ENCODE measurements at regions not wholly inside any gene's neighbourhood (a gene's known extent, or its start where the extent isn't known, plus 50 kb on each side); places are given as distances from the start of the nearest gene placed in this dataset.

- TF ChIP-seq CTCF (IDR thresholded peaks at IDR 0.05; ENCODE audit: low read depth, low read length): no peak
Measured at GRCh38 chr7:81031996-81032395, 113.1 kb upstream of the SEMA3C start.

GRCh38 chr7:81031243-81031642 is 112.4 kb upstream of the SEMA3C start:
- H3K4me3 ChIP-seq (replicated peaks in 1 of 2; ENCODE audit: low read depth in 2 of 2, low read length in 2 of 2): no peak overlapping the region
- DNase-seq (ENCODE audit: low read depth in 2 of 2): no peak
- no peak for TF ChIP-seq CTCF (IDR thresholded peaks at IDR 0.05; ENCODE audit: low read depth, low read length)

More at GRCh38 chr7:81031996-81032395, 113.1 kb upstream of the SEMA3C start:
- H3K4me3 ChIP-seq (replicated peaks in 1 of 2; ENCODE audit: low read depth in 2 of 2, low read length in 2 of 2): no peak overlapping the region
- DNase-seq (ENCODE audit: low read depth in 2 of 2): no peak

- no peak overlapping the region for H3K4me3 ChIP-seq (replicated peaks in 1 of 2; ENCODE audit: low read depth in 2 of 2, low read length in 2 of 2)
- DNase-seq (ENCODE audit: low read depth in 2 of 2): no peak
- TF ChIP-seq CTCF (IDR thresholded peaks at IDR 0.05; ENCODE audit: low read depth, low read length): no peak
Measured at GRCh38 chr7:81030472-81030871, 111.6 kb upstream of the SEMA3C start.

- DNase-seq (ENCODE audit: low read depth in 2 of 2): no peak
- H3K4me3 ChIP-seq (replicated peaks in 1 of 2; ENCODE audit: low read depth in 2 of 2, low read length in 2 of 2): no peak overlapping the region
- TF ChIP-seq CTCF (IDR thresholded peaks at IDR 0.05; ENCODE audit: low read depth, low read length): no peak
Measured at GRCh38 chr7:81029511-81029910, 110.7 kb upstream of the SEMA3C start.

GRCh38 chr7:81025360-81025759 is 106.5 kb upstream of the SEMA3C start:
- peak in 1 of 2 donors; percentile 18 for DNase-seq (ENCODE audit: low read depth in 2 of 2)
- no peak for TF ChIP-seq CTCF (IDR thresholded peaks at IDR 0.05; ENCODE audit: low read depth, low read length)
- no peak overlapping the region for H3K4me3 ChIP-seq (replicated peaks in 1 of 2; ENCODE audit: low read depth in 2 of 2, low read length in 2 of 2)

GRCh38 chr7:81014908-81015307 is 96.1 kb upstream of the SEMA3C start:
- no peak overlapping the region for H3K4me3 ChIP-seq (replicated peaks in 1 of 2; ENCODE audit: low read depth in 2 of 2, low read length in 2 of 2)
- DNase-seq (ENCODE audit: low read depth in 2 of 2): no peak
- TF ChIP-seq CTCF (IDR thresholded peaks at IDR 0.05; ENCODE audit: low read depth, low read length): no peak

GRCh38 chr7:81014266-81014665 is 95.4 kb upstream of the SEMA3C start:
- peak in 1 of 2 donors; percentile 68 for DNase-seq (ENCODE audit: low read depth in 2 of 2)
- TF ChIP-seq CTCF (IDR thresholded peaks at IDR 0.05; ENCODE audit: low read depth, low read length): no peak
- no peak overlapping the region for H3K4me3 ChIP-seq (replicated peaks in 1 of 2; ENCODE audit: low read depth in 2 of 2, low read length in 2 of 2)

All from cardiac fibroblast (primary cell).